Thoracic aorta (tissue), 2 donors: ENCODE measurements at regions not wholly inside any gene's neighbourhood (a gene's known extent, or its start where the extent isn't known, plus 50 kb on each side); places are given as distances from the start of the nearest gene placed in this dataset.

Experiments used
- ATAC-seq: fragments of 150-250 bp; one replicate; pipeline ENCODE4 v1.8.0; 2017; ENCODE audit warnings: low read depth; ENCODE audit not compliant: insufficient number of reproducible peaks, low FRiP score
- DNase-seq: peaks from one replicate; pipeline ENCODE4 v3.0.0-alpha.2; 2020; ENCODE audit warnings: low spot score
- H3K27ac ChIP-seq, 2 donors: fragments of 200-600 bp; sonication (generic); 1 replicate in 1 of 2; 2 replicates in 1 of 2; pipeline ENCODE4 v1.5.1; 2016; ENCODE audit warnings: mild to moderate bottlenecking in 2 of 2, moderate library complexity in 2 of 2
- H3K27me3 ChIP-seq: fragments of 200-600 bp; sonication (generic); replicated peaks from 2 replicates; pipeline ENCODE4 v1.6.0; 2016; ENCODE audit warnings: mild to moderate bottlenecking; ENCODE audit not compliant: insufficient read depth
- H3K36me3 ChIP-seq: fragments of 200-600 bp; sonication (generic); one replicate; pipeline ENCODE4 v1.5.1; 2016
- H3K4me1 ChIP-seq, 2 donors: fragments of 200-600 bp; sonication (generic); 1 replicate in 1 of 2; 2 replicates in 1 of 2; pipeline versions ENCODE4 v1.5.1 to v1.6.0; 2016; ENCODE audit warnings: low read depth in 2 of 2, mild to moderate bottlenecking in 1 of 2; ENCODE audit not compliant: control insufficient read depth in 1 of 2
- H3K4me3 ChIP-seq: fragments of 200-600 bp; sonication (generic); 2 replicates; pipeline ENCODE4 v1.5.1; 2016; ENCODE audit warnings: mild to moderate bottlenecking
- H3K9me3 ChIP-seq: fragments of 200-600 bp; sonication (generic); 2 replicates; pipeline ENCODE4 v1.5.1; 2016
- CTCF ChIP-seq: fragments of 200-600 bp; sonication (generic); IDR thresholded peaks from one replicate; pipeline ENCODE4 v1.5.1; 2019; ENCODE audit warnings: antibody characterized with exemption

- Histone ChIP-seq H3K4me1 (no peaks in the 10 kb centered on the region), H3K9me3 (no peaks in the 10 kb centered on the region), H3K4me3 (no peak overlapping the region), H3K27ac (no peak overlapping the region), H3K27me3 (no peaks in the 10 kb centered on the region), H3K36me3 (no peaks in the 10 kb centered on the region)
- DNase-seq: no peak
- no peak for TF ChIP-seq CTCF
- no peak for ATAC-seq
These were observed 86.2 kb downstream of the SIK1 start for GRCh38 chr21:43340491-43341377.

GRCh38 chr21:43339668-43340067 lies 87.3 kb downstream of the SIK1 start:
- DNase-seq: no peak

GRCh38 chr21:43338951-43339350 lies 88.0 kb downstream of the SIK1 start:
- no peaks in the 10 kb centered on the region for H3K27me3 ChIP-seq
- DNase-seq (no peak), ATAC-seq (no peak)
- no peak overlapping the region for H3K4me3 ChIP-seq
- TF ChIP-seq CTCF: no peak
- no peaks in the 10 kb centered on the region for H3K36me3 ChIP-seq
- H3K9me3 ChIP-seq: no peaks in the 10 kb centered on the region
- no peak overlapping the region for H3K27ac ChIP-seq
- peaks cover 0 to 1% of the 10 kb centered on the region in 2 donors for H3K4me1 ChIP-seq

More at GRCh38 chr21:43339668-43340067, 87.3 kb downstream of the SIK1 start:
- Histone ChIP-seq H3K27me3 (no peaks in the 10 kb centered on the region), H3K36me3 (no peaks in the 10 kb centered on the region), H3K4me1 (no peaks in the 10 kb centered on the region), H3K9me3 (no peaks in the 10 kb centered on the region), H3K4me3 (no peak overlapping the region), H3K27ac (no peak overlapping the region)
- TF ChIP-seq CTCF: no peak
- no peak for ATAC-seq

GRCh38 chr21:43337901-43338655 lies 88.9 kb downstream of the SIK1 start:
- no peak for TF ChIP-seq CTCF
- Histone ChIP-seq H3K36me3 (no peaks in the 10 kb centered on the region), H3K4me1 (peaks cover 3 to 10% of the 10 kb centered on the region in 2 donors), H3K9me3 (no peaks in the 10 kb centered on the region), H3K27ac (no peak overlapping the region), H3K4me3 (no peak overlapping the region), H3K27me3 (no peaks in the 10 kb centered on the region)
- ATAC-seq (no peak), DNase-seq (no peak)

GRCh38 chr21:43335119-43335518 lies 91.8 kb downstream of the SIK1 start:
- Histone ChIP-seq H3K4me3 (no peak overlapping the region), H3K4me1 (peaks cover 4 to 23% of the 10 kb centered on the region in 2 donors), H3K36me3 (no peaks in the 10 kb centered on the region), H3K9me3 (no peaks in the 10 kb centered on the region), H3K27me3 (no peaks in the 10 kb centered on the region), H3K27ac (no peak overlapping the region)
- DNase-seq (no peak), ATAC-seq (no peak)
- TF ChIP-seq CTCF: no peak
